ENCODE measurements at regions not wholly inside any gene's neighbourhood (a gene's known extent, or its start where the extent isn't known, plus 50 kb on each side); places are given as distances from the start of the nearest gene placed in this dataset.
"Not testable (repeated sequence)": the region's sequence is repeated elsewhere in the genome, so short reads cannot be mapped to it uniquely, and the experiment has no call there.

DNA sequence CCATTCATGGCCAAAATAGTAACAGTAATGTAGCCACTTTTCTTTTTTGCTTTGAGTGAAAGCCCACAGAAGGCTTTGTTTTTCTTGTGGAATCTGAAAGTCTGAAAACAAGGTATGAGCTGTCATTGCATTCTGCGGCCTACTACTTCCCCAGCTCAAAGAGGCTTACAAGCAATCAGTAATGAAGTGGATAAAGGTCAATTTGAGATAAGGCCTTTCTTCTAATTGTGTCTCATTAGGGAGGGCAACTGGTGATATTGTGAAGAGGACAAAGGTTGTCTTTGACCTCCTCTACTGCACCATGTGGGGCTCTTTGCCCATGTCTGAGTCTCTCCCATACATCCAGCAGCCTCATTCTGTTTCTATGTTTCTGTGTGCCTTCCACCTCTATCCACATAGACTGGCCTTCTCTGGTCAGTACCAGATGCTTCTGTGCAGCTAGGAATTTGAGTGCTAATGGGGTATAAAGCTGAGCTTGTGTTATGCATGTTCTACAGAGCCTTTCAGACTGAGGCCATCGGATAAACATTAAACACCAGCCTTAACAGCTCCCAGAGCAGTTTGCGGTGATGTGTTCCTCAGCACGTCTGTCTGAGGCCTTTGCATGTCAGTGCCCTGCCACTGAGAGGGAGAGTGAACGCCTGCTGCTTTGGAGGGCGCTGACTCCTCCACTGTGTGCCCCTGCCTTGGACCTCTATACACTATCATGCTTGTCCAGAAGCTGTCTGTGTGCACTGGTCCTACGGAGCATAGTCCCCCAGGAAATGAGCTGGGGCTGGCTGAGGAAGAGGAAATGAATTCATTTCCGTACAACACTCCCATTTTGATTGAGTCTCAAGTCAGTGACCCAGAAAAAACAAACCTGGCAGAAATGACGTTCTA is 80.2 kb downstream of the SH2D1A start:
- no peak for DNase-seq (ENCODE audit: low spot score)

DNA sequence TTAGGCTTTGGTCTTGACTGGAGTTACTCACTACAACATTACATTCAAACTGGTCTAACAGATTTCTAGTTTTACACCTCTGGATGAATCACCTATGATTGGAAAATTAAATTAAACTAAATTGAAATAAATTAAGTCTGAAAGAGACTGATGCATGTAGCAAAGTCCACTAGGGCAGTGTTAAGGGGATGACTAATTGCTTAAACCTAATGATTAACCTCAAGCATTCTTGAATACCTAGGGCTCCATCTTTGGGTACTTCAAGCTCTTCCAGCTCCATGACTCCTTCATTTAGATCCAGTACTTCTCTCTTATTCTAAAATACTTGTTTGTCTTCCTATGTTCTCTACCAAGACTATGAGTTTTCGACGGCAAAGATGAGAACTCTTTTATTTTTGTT is 86.8 kb downstream of the SH2D1A start:
- DNase-seq (ENCODE audit: low spot score), result no peak

DNA sequence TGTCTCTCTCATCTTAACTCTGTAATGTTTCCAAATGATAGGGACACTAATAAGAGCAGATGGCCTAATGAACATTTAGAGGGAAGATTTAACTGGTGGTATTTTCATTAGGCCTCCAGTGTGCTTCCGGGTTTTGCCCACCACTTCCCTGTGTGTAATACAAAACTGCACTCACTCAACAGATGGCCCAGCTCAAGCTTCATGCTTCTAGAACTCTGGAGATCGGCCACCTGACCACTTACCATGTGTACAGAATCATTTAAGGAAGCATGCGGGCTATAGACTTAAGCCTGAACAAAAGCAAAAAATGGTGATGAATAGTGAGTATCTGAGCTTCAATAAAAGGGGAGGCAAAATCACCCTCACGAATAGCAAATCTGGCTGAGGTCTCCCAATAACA is 89.3 kb downstream of the SH2D1A start:
- DNase-seq (ENCODE audit: low spot score), result no peak

DNA sequence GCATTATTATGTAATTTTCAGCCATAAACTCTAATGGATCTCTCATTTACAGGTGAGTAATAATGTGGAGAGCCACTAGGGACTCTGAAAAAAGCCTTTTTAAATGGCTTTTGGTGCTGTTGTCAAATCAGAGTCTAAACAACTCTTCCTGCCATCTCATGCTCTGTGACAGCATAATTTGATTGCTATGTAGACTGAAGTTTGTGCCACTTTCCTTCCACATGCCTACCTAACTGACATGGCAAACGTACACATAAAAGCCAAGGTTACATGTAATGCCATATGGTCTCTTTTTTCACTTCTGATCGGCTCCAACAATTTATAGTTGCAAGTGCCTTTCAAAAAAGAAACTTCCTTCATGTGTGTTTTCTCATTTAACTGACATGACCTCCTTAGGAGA is 94.3 kb downstream of the SH2D1A start:
- no peak for DNase-seq (ENCODE audit: low spot score)

DNA sequence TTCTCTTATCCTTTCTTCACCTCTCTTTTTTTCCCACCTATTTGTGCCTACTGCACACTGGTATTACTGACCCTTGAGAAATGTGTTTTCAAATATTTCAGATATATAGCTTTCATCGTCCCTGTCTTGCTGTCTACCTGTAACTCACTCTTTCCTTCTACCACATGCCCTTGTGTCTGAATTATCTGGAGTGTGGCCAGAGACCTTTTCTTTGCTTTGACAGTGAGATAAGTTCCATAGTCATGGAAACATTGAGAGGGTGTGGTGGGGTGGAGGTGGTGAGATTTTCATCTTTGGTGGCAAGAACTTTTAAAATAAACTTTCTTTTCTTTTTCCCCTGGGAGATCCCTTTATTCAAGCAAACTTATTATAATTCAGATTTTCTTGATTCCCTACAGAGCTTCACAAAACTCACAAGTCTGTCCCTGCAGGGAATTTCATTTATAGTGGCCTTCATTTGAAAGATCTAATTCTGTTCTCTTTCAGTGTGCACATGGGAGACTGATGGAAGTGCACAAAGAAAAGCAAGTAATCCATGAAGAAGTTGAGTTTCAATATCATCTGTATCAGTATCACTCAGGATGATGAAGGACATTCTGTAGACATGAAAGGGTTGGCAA is 95.7 kb downstream of the SH2D1A start:
- DNase-seq (ENCODE audit: low spot score), result no peak

DNA sequence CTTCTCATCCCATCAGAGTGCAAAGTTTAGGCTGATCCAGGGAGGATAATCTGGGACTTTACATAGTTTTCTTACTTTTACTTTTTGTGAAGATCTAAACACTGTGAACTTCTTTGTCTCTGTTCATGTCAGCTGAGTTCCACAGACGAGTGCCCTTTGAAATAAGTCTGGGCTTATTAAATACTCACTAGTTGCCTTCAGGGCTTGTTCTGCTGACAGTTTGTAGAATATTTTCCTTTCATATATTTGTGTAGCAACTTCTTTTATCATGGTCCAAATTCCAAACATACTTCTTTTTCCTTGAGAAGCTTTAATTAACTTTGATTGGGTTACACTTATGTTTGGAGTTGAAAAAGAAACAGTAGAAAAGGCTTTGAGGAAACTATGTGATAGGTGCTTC is 109.6 kb downstream of the SH2D1A start:
- DNase-seq (ENCODE audit: low spot score), result no peak

DNA sequence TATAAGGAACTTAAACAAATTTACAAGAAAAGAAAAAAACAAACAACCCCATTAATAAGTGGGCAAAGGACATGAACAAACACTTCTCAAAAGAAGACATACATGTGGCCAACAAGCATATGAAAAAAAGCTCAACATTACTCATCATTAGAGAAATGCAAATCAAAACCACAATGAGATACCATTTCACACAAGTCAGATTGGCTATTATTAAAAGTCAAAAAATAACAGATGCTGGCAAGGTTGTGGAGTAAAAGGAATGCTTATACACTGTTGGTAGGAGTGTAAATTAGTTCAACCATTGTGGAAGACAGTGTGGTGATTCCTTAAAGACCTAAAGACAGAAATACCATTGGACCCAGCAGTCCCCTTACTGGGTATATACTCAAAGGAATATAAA is 113.5 kb downstream of the SH2D1A start:
- not testable (repeated sequence) for DNase-seq (ENCODE audit: low spot score)

DNA sequence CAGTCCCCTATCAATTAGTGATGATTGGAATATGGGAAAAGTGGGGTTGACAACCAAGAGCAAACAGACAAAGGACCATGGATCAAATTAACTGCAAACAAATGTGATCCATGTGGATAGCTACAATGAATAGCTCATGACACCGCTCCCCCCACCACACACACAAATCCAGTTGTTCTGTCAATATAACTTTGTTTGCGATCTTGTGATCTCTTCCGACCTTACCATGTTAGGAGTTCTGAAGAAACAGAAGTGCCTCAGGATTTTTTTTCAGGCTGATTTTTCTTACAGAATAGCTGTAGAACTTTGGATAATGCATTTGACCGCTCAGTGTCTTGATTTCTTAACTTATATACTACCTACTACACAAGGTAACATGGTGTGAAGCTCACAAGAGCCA is 116.6 kb downstream of the SH2D1A start:
- no peak for DNase-seq (ENCODE audit: low spot score)

DNA sequence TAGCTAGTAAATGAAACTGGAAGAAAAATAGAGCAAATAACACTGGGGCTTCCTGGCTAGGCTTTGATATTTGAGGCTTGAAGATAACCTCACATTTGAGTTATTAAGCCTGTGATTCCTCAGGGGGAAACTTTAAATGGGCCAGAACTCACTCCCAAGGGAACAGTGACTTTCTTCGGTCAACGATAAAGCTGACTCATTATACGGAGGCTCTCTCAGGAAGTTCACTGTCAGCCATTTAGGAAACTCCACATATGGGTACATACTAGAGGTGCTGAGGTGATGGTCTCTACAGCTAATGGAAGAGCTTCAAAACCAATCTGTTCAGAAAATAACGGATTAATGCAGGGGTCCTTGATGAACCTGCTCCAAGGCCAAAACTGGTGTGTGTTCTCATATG is 120.8 kb downstream of the SH2D1A start:
- DNase-seq (ENCODE audit: low spot score), result no peak

DNA sequence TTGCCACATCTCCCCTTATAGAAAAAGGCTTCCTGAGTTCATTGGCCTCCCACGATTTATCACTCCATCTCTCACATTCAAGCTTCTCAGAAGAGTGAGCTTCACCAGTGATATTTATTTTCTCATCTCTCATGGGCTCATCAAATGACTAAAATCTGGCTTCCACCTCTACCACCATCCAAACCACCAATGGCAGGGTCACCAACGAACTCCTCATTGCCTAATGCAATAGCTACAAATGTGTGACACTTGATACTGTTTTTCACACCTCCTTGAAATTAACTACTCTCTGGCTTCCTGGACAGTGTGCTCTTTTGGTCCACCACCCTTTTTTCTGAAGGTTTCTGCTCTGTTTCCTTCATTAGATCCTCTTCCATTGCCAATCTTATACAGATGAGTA is 129.0 kb downstream of the SH2D1A start:
- DNase-seq (ENCODE audit: low spot score), result no peak

DNA sequence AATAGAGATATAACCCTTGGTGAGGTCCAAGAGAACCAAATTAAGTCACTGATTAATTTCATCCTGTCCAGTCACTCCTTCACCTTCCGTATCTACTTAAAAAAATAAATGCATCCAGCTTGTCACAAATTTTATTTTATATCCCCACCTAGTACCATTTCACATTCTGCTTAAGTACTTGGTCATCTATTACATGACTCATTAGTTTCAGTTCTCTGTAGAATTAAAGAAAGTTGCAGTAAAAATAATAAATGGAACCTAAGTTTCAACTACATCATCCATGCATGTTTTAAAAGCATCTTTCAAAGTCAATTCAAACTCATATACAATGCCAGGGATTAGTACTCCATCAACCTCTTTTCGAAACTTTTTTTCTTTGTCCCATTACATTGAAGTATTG is 130.2 kb downstream of the SH2D1A start:
- DNase-seq (ENCODE audit: low spot score), result no peak

DNA sequence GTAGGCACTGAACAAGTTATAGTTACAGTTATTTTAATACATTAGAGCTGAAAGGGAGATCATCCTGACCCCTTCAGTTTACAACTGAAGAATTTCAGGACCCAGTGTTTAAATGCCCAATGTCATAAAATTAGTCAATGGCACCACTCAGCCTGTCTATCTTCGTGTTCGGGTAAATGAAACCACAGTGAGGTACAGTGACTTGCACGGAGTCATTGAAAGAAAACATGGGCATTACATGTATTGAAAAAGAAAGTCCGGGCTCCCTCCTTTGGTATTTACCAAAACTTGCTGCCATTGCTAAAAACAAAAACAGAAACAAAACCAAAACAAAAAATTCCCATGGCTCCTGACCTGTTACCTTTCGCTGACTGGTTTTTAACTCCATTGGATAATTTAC is 131.7 kb downstream of the SH2D1A start:
- DNase-seq (ENCODE audit: low spot score), result no peak

DNA sequence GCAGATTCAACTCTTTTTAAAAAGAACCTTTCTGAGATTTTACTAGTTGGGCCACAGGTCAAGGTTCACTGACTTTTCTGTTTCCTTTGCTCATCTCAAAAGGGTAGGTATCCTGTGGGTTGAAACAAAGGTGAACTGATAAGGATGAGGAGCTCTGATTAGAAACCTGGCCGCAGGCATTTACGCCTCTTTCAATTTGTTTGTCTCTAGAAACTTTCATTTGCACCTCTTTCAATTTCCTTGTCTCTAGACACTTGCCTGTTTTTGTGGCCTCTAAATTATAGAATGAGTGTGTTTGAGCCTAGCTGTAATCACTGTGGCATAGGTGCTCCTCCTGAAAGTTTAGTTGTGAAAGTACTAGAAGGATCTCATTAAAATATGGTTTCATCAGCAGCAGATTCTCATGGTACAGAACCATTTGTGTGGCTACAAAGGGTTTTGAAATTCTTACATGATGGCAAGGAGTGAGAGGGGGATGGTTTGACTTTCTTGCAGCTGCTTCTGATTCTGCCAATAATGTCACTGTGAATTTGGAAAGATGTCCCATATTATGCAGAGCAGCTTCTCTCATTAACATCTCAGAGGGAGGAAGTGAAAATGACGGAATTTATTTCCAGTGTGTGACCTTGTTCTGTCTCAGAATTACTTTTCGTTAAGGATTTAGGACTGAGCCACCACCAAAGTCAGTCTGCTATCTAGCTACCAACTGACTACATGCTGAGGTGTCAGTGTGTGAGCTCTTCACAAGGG is 142.2 kb downstream of the SH2D1A start:
- no peak for DNase-seq (ENCODE audit: low spot score)

DNA sequence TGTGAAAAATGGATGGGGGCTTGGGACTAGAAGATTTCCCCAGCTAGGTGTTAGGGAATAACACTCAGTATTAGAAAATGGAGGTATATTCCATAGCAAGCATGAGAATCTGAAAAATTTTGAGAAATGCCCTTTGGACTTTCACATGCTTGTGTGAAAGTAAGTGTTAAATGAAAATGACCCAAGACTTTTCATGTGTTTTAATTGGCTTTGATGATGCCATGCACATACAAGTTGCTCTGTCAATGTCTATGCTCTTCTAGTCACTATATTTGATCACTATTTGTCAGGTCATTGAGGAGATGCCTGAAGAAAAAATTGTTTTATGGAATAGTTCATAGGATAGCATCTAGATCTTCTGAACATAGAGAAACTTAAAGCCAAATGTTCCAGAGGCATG is 147.6 kb downstream of the SH2D1A start:
- no peak for DNase-seq (ENCODE audit: low spot score)

DNA sequence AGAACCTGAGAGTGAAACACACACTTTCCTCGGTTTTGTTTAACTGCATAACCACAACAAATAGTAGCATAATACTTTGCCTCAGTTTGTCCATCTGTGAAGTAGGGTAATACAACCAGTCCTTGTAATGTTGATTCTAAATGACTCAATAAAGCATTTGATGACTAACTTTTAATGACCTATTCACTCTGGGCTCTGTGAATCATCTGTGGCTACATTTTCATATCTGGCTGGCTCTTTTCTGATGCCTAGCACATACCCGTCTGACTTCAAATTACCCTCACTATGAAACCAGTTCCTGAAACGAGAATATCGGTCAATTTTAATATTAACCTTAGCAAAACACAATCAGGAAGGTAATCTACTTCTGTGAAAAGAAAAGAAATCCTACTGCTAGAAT is 151.0 kb downstream of the SH2D1A start:
- no peak for DNase-seq (ENCODE audit: low spot score)

DNA sequence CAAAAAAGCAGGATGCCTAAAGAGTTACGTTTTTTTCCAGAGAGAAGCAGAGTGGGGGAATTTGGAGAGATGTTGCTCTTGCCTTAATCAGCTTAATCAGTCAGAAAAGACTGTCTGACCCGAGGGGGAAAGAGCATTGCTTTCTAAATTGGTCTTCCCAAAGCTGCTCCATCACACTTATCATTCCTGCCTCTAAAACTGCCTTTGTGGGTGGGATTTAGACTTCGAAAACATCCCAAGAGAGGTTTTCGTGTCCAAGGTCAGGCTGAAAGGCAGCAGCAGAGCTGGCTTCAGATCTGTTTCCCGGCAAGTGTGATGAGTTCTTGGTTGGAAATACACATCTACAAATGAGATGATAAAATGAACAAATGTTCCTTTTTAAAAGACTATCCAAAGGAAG is 155.2 kb downstream of the SH2D1A start:
- no peak for DNase-seq (ENCODE audit: low spot score)

DNA sequence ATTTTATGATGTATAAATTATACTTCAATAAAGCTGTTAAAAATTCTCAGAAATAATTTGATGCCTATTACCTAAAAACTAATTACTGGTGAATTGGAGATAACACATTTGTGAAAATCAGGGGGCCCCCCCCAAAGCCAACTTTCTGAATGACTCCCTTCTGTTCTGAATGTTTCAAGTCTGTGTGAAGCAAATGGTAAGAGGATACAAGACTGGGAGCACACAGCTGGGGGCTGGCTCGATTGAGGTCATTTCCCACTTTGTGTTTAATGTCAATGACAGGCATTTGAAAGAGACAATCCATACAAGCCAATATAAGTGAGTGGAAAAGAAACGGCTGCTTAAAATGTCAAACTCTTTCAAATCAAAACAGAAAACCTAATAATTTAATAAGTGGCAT is 155.8 kb downstream of the SH2D1A start:
- no peak for DNase-seq (ENCODE audit: low spot score)

DNA sequence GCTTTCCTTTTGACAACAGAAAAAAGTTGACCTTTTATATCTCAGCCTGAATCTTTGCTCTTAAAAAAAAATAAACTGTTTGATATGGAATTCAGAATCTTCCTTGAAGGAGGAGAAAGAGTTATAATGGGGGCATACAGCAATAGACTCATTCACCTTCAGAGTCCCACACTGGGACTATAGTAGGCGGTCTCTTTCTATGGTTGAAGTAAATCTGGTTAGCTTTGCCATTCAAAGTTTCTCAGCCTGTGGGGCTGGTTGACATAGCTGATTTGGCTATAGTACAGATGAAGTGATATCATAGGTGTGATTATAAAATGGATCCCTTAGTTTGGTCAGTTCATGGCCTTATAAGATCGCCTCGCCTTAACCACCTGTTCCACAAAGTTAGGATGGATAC is 156.2 kb downstream of the SH2D1A start:
- no peak for DNase-seq (ENCODE audit: low spot score)

DNA sequence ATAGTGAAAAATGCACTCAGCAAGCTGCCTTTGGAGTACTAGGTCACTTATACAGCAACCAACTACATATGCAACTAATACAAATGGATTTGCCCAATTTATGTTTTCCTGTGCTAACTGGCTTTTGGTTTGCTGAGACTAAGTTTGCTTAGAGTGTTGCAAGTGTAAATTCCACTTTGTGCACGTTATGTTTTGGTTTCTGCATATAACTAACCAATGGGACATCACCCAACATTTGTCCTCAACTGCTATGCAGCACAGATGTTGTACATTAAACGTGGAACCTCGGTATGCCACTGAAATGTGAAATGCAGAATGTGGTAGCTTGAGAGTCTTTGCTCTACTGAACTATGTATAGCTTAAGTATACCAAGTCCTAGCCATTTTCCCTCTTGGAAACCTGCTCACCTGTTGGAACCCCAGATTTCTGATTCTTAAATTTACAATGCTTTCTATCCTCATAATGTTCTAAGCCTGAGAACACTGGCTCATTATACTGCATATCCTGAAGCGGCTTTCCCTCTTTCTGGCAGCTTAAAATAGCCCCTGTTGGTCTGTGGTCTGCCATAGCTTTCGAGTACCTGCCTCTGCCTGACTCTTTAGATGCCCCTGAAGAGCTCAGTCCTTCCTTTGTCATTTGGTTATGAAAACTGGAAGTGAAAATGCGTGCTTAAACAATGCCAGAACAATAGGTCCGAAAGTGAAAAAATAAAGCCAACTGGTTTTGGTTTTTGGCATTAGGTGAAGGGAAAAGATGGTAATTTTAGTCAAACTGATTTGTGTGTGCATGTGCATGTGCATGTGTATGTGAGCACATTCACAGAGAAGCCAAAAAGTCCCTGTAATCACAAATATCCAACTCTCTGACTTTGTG is 158.0 kb downstream of the SH2D1A start:
- no peak for DNase-seq (ENCODE audit: low spot score)

DNA sequence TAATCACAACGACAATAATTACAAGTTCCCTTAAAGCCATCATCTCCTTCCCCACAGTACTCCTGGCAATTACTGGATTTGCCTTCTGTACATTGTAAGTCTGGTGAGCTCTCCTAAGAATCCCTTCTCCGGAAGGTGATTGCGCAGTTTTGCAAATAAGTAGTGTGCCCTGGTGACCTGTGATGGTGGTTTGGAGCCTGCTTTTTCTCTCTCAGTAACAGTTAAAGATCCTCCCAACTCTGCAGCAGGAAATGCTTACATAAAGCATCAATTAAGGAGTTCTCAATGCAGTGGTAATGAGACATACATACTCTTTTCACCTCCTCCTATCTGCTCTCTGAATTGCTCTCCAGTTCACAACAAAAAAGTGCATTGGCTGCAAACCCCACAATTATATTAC is 159.7 kb downstream of the SH2D1A start:
- DNase-seq (ENCODE audit: low spot score), result no peak

DNA sequence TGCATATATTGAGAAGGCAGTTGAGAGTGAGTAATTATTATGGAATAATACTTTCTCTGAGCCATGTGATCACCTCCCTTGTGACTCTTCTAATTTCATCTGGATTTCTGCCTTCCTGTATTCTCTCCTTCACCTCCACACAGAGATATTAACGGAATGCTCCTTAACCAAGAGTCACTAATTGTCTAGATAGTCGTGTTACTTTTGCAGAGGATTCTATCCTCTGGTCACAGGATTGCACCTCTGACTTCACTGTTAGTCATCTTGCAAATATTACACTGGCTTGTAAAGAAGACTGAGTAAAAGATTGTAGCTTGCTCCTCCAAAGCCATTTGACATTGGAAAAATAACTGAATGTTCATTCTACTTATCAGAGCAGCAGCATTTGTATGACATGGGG is 160.9 kb downstream of the SH2D1A start:
- no peak for DNase-seq (ENCODE audit: low spot score)

DNA sequence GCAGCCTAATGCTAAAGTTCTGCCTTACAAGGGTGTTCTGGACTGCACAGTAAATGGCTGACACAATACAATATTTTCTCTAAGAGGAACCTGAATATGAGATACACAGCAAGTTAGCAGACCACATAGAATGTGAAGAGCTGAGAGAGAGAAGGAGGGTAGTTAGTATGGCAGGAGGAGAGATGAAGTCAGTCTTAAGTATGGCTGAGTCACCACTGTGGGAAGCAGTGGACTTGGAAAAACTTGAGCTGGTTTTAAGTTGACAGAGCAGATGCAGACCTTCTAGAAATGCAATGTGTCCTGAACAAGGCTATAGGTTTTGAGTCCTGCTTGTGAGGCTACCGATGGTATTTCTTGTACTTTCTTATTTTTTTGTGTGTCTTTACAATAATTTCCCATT is 172.5 kb downstream of the SH2D1A start:
- no peak for DNase-seq (ENCODE audit: low spot score)

Measured in SW480 (cell line).